Pancreas (tissue), 10 donors: ENCODE measurements at regions not wholly inside any gene's neighbourhood (a gene's known extent, or its start where the extent isn't known, plus 50 kb on each side); places are given as distances from the start of the nearest gene placed in this dataset.

Experiments used
- ATAC-seq, 4 donors: fragments of 200-7000 bp; cut with Tn5 transposase; one replicate each; pipeline versions ENCODE4 v1.8.0 to v1.9.1; 2020; ENCODE audit warnings: mild to moderate bottlenecking in 4 of 4, moderate library complexity in 4 of 4
- DNase-seq, 6 donors: peaks; one replicate each; pipeline ENCODE4 v3.0.0-alpha.2; 2020
- FAIRE-seq: peaks from 2 replicates; lab custom pipeline; 2012; peaks lifted over from hg19 to GRCh38; lab: Jason Lieb, UNC
- H3K27ac ChIP-seq, 4 donors: fragments of 200-600 bp; sonication (generic); 1 replicate in 3 of 4; 2 replicates in 1 of 4; pipeline versions ENCODE4 v1.5.0 to v1.8.0; 2020
- H3K27me3 ChIP-seq, 4 donors: fragments of 200-600 bp; one replicate each; pipeline ENCODE4 v1.8.0; 2021
- H3K36me3 ChIP-seq, 3 donors: fragments of 200-600 bp; sonication (generic) in 1 of 3; one replicate each; pipeline versions ENCODE4 v1.5.0 to v1.8.0; 2020 to 2021
- H3K4me1 ChIP-seq, 3 donors: fragments of 200-600 bp; one replicate each; pipeline ENCODE4 v1.8.0; 2021
- H3K4me3 ChIP-seq, 4 donors: fragments of 200-600 bp; sonication (generic) in 2 of 4; one replicate each; pipeline versions ENCODE4 v1.5.0 to v1.8.0; 2020 to 2021
- H3K9me3 ChIP-seq, 4 donors: fragments of 200-600 bp; one replicate each; pipeline ENCODE4 v1.8.0; 2021
- WGBS, 2 donors: extraction: QIAGEN DNeasy Blood & Tissue Kit; methylation state at CpG; one replicate each; pipeline ENCODE4 v1.1.7; 2013; 5-methylcytosine and 5-hydroxymethylcytosine counted together
- intact Hi-C, 3 donors: fragments of 100-400 bp; cut with DNase I; formaldehyde crosslinking; loops; one replicate each; pipeline versions ENCODE4 v1.11.1 to v1.14.2; 2022
- TF ChIP-seq, protein P1 (sequence below), 4 donors: fragments of 200-600 bp; sonication (generic) in 3 of 4; IDR thresholded peaks; one replicate each; pipeline versions ENCODE4 v1.5.0 to v1.8.0; 2021; ENCODE audit warnings: antibody characterized with exemption in 4 of 4
- donor health status: healthy with polysubstance abuse.
- donor health status: DM: no; HTN: no; CAD: no; lungs with moderate emphysema.
- donor health status: DM: no; HTN: no; CAD: no.
- donor health status: control.
- donor health status: control.
- donor health status: Bipolar disorder and iron deficiency.
- donor health status: DM: yes; HTN: yes; CAD: no.
- donor health status: DM: no; HTN: no; CAD: no.
- donor health status: DM: no; HTN: no; CAD: no.
- donor health status: DM: yes; HTN: yes; CAD: no.

DNA sequence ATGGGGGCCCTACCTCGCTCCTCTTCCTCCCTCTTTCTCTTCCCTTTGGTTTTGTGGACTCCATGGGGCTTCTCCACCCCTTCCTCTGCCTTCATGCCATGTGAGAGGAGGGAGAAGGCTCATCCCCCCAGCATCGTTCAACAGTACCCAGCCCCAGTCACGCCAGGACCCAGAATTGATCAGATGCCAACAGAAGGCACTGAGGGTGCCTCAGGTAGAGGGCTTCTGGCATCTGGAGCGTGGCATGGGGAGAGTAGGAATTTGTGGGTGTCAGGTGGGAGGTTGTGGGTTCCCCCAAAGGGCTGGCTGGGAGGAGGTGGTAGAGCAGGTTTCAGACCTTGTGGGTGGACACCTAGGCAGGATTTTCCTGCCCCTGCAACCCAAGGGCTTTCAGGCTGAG is 122.0 kb downstream of the TWIST2 start:
- Histone ChIP-seq H3K4me1 (no peaks in the 10 kb centered on the region), H3K27me3 (no peaks in the 10 kb centered on the region), H3K4me3 (no peak overlapping the region), H3K27ac (no peak overlapping the region), H3K9me3 (no peaks in the 10 kb centered on the region), H3K36me3 (no peaks in the 10 kb centered on the region)
- 64 to 69% methylated on average over 4 of the region's 4 CpGs for WGBS, 2 donors
- no peak for DNase-seq
- no peak for ATAC-seq
- no peak for FAIRE-seq
- TF ChIP-seq, protein P1, sequence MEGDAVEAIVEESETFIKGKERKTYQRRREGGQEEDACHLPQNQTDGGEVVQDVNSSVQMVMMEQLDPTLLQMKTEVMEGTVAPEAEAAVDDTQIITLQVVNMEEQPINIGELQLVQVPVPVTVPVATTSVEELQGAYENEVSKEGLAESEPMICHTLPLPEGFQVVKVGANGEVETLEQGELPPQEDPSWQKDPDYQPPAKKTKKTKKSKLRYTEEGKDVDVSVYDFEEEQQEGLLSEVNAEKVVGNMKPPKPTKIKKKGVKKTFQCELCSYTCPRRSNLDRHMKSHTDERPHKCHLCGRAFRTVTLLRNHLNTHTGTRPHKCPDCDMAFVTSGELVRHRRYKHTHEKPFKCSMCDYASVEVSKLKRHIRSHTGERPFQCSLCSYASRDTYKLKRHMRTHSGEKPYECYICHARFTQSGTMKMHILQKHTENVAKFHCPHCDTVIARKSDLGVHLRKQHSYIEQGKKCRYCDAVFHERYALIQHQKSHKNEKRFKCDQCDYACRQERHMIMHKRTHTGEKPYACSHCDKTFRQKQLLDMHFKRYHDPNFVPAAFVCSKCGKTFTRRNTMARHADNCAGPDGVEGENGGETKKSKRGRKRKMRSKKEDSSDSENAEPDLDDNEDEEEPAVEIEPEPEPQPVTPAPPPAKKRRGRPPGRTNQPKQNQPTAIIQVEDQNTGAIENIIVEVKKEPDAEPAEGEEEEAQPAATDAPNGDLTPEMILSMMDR (IDR thresholded peaks at IDR 0.05) = no peak
- intact Hi-C loops = no loop called here

DNA sequence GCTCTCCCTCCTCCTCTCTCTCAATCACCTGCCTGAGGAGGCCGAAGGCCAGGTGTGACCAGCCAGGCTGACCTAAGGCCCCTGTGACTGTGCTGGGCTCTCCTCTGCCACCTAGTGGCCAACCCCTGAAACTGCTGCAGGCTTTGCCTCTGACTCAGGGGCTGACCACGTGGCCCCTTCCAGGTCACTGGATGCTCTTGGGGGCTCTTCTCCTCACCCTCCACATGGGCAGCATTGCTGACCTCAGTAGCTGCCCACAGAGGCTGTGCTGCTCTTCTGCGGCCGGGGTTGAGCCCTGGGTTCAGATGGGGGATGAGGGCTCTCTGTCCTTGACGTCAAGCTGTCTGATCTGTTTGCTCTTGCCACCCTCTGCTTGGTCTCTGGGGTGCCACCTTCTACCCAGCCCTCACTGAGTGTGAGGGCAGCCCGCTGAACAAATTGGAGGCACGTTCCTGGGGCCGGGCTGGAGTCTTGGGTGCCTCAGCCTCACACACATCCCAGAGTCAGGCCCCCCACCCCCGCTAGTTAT is 122.7 kb downstream of the TWIST2 start:
- 29% methylated on average over 9 of the region's 9 CpGs for WGBS, 2 donors
- Histone ChIP-seq H3K4me1 (no peaks in the 10 kb centered on the region), H3K36me3 (no peaks in the 10 kb centered on the region), H3K27ac (no peak overlapping the region), H3K4me3 (no peak overlapping the region), H3K27me3 (no peaks in the 10 kb centered on the region), H3K9me3 (no peaks in the 10 kb centered on the region)
- DNase-seq = peak in 5 of 6 donors; percentile 34 to 84 (median 70)
- ATAC-seq = peak; percentile 77 to 96 (median 92)
- intact Hi-C loops = no loop called here
- no peak for FAIRE-seq
- TF ChIP-seq, protein P1 (IDR thresholded peaks at IDR 0.05) = peak; percentile 98 to 99 (median 99)

DNA sequence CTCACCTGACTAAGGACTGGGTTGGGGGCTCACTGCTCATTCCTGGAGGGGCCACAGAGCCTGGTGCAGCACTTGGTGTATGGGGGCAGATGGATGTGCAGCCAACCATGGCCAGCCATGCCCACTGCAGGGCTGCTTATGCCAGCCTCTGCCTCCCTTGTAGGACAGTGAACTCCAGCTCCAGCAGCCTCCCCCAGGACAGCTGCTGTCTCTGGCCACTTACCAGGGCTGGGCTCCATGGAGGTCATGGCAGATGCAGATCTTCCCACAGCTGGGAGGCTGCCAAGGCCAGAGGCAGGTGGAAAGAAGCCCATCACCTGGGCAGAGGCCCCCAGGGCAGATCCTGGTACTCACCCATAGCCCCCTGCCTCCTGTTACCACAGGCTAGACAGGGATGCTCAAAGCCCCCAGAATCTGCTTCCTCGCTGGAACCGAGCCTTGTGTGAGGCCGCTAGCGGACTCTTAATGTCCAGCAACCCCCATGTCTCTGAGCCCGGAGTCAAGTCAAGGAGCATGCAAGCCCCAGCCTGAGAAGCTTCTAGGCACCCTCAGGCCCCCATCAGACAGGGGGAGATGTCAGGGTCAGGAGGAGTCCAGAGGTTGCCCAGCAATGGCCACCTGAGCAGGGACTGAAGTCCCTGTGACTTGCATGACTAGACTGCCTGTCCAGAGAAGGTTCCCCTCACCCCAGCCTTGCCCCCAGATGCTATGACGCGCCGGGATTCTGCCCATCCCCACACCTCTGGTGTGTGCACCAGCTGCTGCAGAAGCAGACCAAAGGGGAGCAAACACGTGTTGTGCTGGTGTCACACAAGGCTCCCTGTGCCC is 123.6 kb downstream of the TWIST2 start:
- Histone ChIP-seq H3K9me3 (no peaks in the 10 kb centered on the region), H3K4me1 (no peaks in the 10 kb centered on the region), H3K27ac (no peak overlapping the region), H3K36me3 (no peaks in the 10 kb centered on the region), H3K27me3 (no peaks in the 10 kb centered on the region), H3K4me3 (no peak overlapping the region)
- intact Hi-C loops = no loop called here
- WGBS, 2 donors = 73 to 78% methylated on average over 9 of the region's 9 CpGs
- no peak for FAIRE-seq
- no peak for ATAC-seq
- peak in 1 of 6 donors; percentile 67 for DNase-seq
- TF ChIP-seq, protein P1 (IDR thresholded peaks at IDR 0.05) = no peak

DNA sequence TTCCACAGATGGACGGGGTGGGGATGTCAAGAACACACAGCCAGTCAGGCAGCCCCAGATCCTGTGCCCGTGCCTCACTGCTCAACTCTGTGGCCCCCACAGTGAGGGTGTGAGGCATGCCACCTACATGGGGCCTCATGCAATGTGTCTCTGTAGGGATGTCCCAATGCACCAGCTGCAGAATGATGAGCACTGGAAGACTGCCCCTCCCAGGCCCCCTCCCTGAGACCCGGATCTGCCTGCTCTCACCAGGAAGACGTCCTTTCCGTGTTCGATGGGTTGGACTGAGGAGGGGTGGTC is 124.2 kb downstream of the TWIST2 start:
- Histone ChIP-seq H3K27me3 (no peaks in the 10 kb centered on the region), H3K9me3 (no peaks in the 10 kb centered on the region), H3K36me3 (no peaks in the 10 kb centered on the region), H3K27ac (no peak overlapping the region), H3K4me1 (no peaks in the 10 kb centered on the region), H3K4me3 (no peak overlapping the region)
- no peak for ATAC-seq
- 70 to 76% methylated on average over 6 of the region's 6 CpGs for WGBS, 2 donors
- intact Hi-C loops = no loop called here
- no peak for FAIRE-seq
- no peak for DNase-seq
- TF ChIP-seq, protein P1 (IDR thresholded peaks at IDR 0.05) = no peak
